ENCODE measurements at regions not wholly inside any gene's neighbourhood (a gene's known extent, or its start where the extent isn't known, plus 50 kb on each side); places are given as distances from the start of the nearest gene placed in this dataset.

DNA sequence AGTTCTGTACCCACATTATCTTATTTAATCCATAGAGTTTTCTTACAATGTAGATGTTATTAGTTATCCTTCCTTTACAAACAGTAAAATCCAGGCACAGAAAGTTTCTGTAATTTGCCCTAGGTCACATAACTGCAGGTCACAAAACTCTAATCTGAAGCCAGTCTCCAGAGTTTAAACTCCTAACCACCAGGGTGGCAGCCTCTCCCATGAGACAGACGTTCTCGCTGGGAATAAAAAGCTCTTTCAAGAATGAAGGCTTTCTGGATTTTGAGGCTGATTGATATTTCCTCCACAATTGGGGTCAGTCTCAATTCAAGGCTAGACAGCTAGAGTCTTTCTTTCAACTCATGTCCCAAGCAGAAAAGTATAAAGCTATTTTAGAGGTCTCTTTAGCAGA, 95.8 kb upstream of the PLEKHG7 start:
- Histone ChIP-seq H3K9ac (ENCODE audit: low read depth in 2 of 2, low read length in 2 of 2) (no peak overlapping the region), H3K27me3 (no peaks in the 10 kb centered on the region), H3K4me3 (no peak overlapping the region), H3K36me3 (no peaks in the 10 kb centered on the region), H3K9me3 (no peaks in the 10 kb centered on the region), H3K4me1 (no peaks in the 10 kb centered on the region), H3K27ac (no peak overlapping the region)
- TF ChIP-seq, protein P1, sequence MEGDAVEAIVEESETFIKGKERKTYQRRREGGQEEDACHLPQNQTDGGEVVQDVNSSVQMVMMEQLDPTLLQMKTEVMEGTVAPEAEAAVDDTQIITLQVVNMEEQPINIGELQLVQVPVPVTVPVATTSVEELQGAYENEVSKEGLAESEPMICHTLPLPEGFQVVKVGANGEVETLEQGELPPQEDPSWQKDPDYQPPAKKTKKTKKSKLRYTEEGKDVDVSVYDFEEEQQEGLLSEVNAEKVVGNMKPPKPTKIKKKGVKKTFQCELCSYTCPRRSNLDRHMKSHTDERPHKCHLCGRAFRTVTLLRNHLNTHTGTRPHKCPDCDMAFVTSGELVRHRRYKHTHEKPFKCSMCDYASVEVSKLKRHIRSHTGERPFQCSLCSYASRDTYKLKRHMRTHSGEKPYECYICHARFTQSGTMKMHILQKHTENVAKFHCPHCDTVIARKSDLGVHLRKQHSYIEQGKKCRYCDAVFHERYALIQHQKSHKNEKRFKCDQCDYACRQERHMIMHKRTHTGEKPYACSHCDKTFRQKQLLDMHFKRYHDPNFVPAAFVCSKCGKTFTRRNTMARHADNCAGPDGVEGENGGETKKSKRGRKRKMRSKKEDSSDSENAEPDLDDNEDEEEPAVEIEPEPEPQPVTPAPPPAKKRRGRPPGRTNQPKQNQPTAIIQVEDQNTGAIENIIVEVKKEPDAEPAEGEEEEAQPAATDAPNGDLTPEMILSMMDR (IDR thresholded peaks at IDR 0.05) = no peak
- DNase-seq = no peak
- intact Hi-C loops (cut with DNase I) = no loop called here

DNA sequence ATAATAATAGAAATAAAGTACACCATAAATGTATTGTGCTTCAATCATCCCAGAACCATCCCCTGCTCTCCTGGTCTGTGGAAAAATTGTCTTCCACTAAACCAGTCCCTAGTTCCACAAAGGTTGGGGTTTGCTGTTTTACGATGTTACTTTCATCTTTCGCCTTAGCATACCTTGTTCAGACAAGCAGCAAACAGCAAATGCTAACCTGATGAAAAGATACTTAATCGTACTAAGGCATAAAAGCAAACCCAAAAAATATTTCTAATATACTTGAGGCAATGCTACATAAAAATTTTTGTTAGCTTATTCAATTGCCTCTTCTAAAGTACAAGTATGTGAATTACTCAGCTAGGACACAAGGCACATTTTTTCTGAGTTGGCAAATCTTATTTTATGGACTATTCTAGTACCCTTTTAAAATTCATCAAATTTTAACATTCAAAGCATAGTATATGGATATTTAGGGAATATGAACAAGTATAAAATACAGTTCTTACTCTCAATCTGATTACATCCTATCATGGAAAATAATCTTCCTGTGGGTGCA, 97.1 kb upstream of the PLEKHG7 start:
- intact Hi-C loops (cut with DNase I) = no loop called here
- H3K9me3 ChIP-seq = no peaks in the 10 kb centered on the region
- H3K4me3 ChIP-seq = no peak overlapping the region
- H3K36me3 ChIP-seq = no peaks in the 10 kb centered on the region
- DNase-seq = no peak
- H3K9ac ChIP-seq (ENCODE audit: low read depth in 2 of 2, low read length in 2 of 2) = no peak overlapping the region
- TF ChIP-seq, protein P1 (IDR thresholded peaks at IDR 0.05) = no peak
- no peak overlapping the region for H3K27ac ChIP-seq
- no peaks in the 10 kb centered on the region for H3K4me1 ChIP-seq
- H3K27me3 ChIP-seq = no peaks in the 10 kb centered on the region

DNA sequence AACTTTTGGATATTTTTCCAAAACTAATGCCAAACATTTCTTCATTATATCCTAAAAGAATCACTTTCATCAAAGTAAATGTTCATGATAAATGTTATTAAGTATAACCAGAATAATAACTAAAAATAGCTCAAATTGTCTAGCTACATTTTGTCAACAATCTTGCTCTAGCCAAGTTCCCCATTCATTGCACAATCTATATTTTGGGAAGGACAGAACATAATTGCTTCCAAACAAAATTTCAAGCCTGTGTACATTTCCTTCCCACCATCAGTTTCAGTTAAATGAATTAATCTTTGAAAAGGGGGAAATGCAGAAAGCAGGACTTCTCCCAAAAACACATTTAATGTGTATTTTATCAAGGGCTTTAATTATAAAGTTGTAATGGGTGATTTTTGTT, 98.0 kb upstream of the PLEKHG7 start:
- intact Hi-C loops (cut with DNase I) = no loop called here
- DNase-seq = no peak
- Histone ChIP-seq H3K36me3 (no peaks in the 10 kb centered on the region), H3K4me3 (no peak overlapping the region), H3K27me3 (no peaks in the 10 kb centered on the region), H3K27ac (no peak overlapping the region), H3K4me1 (no peaks in the 10 kb centered on the region), H3K9ac (ENCODE audit: low read depth in 2 of 2, low read length in 2 of 2) (no peak overlapping the region), H3K9me3 (no peaks in the 10 kb centered on the region)
- TF ChIP-seq, protein P1 (IDR thresholded peaks at IDR 0.05) = no peak

DNA sequence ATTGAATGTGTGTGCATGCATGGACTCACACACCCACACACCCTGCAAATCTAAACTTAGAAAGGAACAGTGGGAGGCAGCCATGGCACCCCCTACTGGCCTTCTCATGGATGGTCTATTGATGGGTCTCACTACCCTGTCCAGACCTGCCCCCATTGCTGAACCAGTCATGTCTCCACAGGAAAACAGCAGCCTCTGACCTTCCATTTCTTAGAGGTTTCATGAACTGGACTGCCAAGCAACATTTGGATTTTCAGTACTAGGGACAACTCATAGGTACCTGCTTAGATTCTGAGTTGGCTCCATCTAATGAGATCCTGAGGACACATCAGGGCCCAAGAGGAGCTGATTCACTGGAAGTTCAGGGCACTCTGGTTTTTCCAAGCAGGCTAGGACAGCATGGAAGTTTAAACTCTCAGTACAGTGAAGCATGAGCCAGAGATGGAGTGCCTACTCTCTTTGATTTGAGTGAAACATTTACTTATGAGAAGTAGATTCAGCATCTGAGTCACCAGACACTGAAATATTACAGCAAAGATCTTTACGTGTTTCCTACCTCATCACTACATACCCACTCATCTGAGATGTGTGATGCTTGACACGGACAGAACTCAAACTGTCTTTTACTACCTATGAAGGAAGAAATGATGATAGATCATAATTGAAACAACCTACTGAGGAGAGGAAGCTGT, 98.9 kb upstream of the PLEKHG7 start:
- intact Hi-C loops (cut with DNase I) = no loop called here
- TF ChIP-seq, protein P1 (IDR thresholded peaks at IDR 0.05) = no peak
- Histone ChIP-seq H3K9ac (ENCODE audit: low read depth in 2 of 2, low read length in 2 of 2) (no peak overlapping the region), H3K4me3 (no peak overlapping the region), H3K9me3 (no peaks in the 10 kb centered on the region), H3K4me1 (no peaks in the 10 kb centered on the region), H3K27ac (no peak overlapping the region), H3K36me3 (no peaks in the 10 kb centered on the region), H3K27me3 (no peaks in the 10 kb centered on the region)
- no peak for DNase-seq

DNA sequence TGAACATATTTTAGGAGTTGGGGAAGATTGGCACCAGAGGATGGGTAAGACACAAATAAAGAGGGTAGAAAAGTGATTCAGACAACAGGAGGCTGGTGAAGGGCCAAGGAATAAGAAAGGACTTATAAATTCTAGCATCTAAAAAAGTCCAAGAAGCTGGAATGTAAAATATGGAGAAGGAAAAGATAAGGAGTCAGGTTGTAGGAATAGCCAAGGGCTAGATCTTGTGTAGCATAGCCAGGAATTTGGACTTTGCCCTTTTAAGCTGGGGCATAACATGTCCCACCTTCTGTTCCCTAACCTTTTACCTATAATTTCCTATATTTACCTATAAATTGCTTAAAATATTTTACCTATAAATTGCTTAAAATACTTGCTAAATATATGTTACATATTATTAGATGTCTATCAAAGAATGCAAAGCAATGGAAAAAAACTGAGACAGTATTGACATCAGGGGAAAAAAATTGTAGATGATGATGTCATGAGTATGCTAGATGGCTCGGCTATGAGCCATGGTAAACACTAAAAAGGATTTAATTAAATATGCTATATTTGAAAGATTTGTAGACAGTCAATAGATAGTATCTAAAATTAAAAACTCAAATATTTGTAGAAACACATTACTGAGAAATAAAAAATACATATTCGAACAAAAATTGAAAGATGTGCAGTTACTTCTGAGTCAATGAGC, 99.7 kb upstream of the PLEKHG7 start:
- intact Hi-C loops (cut with DNase I) = no loop called here
- H3K4me1 ChIP-seq = no peaks in the 10 kb centered on the region
- no peaks in the 10 kb centered on the region for H3K36me3 ChIP-seq
- no peak overlapping the region for H3K4me3 ChIP-seq
- no peak overlapping the region for H3K9ac ChIP-seq (ENCODE audit: low read depth in 2 of 2, low read length in 2 of 2)
- TF ChIP-seq, protein P1 (IDR thresholded peaks at IDR 0.05) = no peak
- H3K27me3 ChIP-seq = no peaks in the 10 kb centered on the region
- no peak for DNase-seq
- H3K27ac ChIP-seq = no peak overlapping the region
- H3K9me3 ChIP-seq = no peaks in the 10 kb centered on the region

Data from colonic mucosa (tissue), 4 donors.